HG03064 (cell line): ENCODE measurements at regions not wholly inside any gene's neighbourhood (a gene's known extent, or its start where the extent isn't known, plus 50 kb on each side); places are given as distances from the start of the nearest gene placed in this dataset.

Experiments
- ATAC-seq: cut with Tn5 transposase; IDR thresholded peaks from one replicate; pipeline ENCODE4 v1.9.1; 2021; ENCODE audit warnings: low read depth; ENCODE audit not compliant: unreplicated experiment

DNA sequence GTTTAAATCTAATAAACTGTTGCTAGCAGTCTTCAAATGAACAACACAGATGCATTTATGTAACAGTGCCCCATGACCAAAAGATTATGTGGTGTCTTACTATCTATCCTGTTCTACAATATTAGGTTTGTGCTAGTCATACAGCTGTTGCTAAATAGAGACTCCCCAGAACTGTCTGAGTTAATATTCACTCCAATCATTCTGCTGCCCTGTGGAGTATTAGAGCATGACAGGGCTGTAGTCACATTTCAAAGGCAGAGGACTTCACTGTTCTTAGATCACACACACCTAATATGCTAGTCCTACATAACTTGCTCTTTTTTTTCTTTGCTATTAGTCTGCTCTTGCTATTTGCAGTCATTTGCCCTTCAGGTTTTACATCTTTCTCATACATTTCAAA, 157.6 kb upstream of the MDGA2 start:
- ATAC-seq, result no peak

DNA sequence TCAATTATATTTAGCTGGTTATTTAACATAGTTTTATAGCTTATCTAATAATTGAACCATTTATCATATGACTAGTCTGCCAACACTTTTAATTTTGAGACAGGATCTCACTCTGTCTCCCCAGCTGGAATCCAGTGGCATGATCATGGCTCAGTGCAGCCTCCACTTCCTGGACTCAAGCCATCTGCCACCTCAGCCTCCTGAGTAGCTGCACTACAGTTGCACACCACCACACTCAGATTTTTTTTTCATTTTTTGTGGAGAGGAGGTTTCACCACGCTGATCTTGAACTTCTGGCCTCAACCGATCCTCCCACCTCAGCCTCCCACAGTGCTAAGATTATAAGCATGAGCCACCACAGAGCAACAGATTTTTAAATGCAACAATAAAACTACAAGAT, 151.4 kb upstream of the MDGA2 start:
- ATAC-seq, result no peak

DNA sequence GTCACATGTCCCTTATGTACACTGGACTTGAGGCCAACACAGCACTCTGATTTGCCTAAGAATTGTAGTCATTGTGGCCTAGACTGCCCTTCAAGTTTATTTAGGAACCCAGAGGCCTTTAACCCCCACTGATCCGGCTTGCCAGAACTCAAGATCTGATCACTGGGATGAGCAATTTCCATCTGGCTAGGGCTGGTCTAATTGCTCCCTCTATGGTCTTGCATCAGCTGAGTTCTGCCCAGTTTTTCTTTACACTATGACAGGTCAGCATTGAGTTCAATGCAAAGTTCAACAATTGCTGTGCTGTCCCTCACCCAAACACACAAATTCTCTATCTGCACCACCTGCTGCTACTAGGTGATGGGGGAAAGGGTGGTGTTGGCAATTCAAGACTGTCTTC, 146.9 kb upstream of the MDGA2 start:
- ATAC-seq, result no peak

DNA sequence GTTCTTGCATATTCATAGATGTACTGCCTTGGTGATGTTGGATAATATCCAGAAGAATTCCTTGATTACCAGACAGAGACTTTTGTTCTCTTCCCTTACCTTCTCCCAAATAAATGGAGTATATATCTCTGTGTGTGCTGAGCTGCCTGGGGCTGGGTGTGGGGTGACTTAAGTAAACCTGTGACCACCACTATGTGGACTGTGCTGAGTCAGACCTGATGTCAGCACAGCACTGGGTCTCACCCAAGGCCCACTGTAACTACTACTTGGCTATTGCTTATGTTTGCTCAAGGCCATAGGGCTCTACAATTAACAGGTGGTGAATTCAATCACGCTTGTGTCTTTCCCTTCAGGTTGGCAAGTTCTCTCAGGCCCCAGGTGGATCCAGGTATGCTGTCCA, 145.7 kb upstream of the MDGA2 start:
- ATAC-seq, result no peak

DNA sequence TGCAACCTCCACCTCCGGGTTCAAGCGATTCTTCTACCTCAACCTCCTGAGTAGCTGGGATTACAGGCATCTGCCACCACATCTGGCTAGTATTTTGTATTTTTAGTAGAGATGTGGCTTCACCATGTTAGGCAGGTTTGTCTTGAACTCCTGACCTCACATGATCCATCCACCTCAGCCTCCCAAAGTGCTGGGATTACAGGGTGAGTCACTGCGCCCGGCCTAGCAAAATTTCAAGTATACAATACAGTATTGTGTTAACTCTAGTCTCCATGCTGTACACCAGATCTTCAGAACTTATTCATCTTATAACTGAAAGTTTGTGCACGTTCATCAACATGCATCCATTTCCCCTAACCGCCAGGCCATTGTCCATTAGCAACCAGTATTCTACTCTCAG, 115.1 kb upstream of the MDGA2 start:
- ATAC-seq, result no peak

DNA sequence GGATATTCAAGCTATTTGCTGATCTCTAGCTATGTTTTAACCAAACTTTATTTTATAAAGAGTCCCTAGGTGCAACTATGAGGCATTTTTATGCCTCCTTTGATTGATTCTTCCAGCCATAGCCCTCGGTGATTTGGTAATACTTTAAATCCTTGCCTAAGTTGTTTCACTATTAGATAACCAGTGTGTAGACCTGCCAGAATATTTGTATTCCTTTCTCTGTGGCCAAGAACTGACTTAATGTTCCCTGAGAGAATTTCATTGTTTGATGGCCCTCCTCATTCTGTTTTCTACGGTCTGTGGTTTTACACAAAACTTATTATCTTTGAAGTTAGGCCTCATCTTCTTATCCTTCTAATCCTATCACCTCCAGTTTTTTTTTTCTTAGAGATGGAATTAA, 109.7 kb upstream of the MDGA2 start:
- ATAC-seq, result no peak

DNA sequence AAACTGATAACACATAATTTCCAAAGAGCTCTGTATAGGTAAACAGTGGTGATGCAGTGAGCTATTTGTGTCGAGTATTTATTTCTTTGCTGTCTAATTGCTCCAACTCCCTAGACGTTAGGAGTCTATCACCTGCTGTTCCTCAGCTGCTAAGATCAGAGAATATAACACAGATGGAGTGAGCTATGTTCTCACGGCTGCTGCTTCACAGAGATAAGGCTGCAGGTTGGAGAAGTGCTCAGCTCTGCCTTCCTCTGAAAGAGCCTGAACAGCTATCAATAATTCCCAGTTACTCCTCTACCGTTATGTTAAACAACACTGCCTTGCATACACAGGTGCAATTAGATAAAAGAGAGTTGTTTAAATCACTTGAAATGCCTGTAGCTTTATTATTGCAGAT, 103.2 kb upstream of the MDGA2 start:
- no peak for ATAC-seq

DNA sequence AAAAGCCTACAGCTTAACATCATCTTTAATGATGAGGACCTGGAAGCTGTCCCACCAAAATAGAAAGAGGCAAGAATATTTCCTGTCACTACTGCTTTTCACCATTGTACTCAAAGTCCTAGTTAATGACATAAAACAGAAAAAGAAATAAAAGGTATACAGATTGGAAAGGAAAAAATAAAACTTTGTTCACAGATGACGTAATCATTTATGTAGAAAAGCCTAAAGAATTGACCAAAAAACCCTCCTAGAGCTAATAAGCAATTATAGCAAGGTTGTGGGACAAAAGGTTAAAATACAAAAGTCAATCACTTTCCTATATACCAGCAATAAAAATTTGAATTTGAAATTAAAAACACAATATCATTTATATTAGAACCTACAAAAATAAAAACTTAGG, 97.2 kb upstream of the MDGA2 start:
- no peak for ATAC-seq

DNA sequence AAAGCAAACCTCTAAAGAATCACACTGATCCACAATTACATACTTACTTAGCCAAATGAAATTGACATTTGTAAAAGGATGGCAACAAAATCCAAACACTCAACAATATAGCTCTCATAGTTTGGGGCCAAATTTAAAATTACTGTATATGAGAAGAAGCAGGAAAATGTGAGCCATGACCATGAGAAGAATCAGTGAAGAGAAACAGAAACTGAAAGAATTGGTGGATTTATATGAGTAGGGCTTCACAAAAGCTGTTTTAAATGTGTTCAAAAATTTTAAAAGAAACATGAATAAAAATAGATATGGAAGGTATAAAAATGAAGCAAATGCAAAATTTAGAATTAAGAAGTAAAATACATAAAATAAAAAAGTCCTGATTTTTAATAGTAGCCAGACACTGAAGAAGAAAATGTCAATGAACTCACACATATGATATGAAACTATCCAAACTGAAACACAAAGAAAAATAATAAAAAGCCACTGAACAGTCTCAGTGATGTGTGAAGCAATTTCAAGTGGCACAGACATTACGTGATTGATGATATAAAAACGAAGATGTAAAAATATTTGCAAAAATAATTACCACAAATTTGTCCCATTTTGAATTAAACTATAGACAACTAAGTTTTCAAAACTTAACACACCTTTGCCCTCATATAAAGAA, 87.9 kb upstream of the MDGA2 start:
- ATAC-seq, result no peak

DNA sequence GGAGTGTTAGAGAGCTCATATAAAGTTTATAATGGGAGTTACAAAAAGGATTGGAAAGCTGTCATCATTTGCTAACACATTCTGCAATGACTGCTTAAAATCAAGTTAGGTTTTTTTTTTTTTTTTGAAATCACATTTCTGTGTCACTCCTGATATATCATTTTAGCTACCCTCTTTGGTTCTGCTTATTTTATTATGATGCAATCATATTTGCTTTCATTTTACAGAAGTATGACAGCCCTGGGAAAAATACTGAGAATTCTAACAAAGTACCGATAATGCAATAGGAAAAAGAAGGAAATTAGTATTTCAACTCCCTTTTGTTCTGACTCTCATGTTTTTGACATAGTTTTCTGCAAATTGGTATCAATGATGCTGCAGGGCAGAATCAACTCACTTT, 71.6 kb upstream of the MDGA2 start:
- ATAC-seq, result no peak

DNA sequence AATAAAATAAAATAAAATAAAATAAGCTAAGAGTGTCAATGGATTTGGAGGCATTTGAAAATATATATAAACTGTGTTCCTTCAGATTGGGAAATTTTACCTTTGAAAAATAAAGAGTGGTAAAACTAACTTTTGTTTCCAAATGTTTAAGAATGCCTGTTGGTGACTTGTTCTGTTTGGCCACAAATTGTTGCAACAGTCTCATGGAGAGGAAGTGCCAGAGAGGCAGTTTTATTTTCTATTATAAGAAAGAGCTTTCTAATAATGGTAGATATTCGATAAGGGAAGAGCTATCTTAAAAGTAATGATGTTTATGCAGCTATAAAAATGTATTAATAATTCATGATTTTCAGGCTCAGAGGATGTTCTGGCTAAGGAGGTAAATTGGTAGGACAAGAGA, 68.8 kb upstream of the MDGA2 start:
- no peak for ATAC-seq

DNA sequence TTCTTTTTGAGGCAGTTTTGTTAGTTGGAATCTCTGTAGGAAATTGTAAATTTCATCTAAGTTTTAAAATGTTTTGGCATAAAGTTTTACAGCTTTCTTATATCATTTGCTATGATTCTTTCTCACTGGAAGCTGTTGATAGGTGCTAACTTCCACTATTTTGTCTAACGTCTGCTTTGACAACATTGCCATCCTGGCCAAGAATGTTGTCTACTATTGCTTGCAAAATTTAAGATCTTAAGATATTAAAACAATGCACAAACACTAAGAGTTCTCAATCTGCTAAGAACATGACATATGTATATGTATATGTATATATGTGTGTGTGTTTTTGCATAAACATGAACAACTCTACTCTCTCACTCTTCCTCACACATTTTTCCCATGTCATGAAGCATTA, 64.1 kb upstream of the MDGA2 start:
- ATAC-seq, result no peak

DNA sequence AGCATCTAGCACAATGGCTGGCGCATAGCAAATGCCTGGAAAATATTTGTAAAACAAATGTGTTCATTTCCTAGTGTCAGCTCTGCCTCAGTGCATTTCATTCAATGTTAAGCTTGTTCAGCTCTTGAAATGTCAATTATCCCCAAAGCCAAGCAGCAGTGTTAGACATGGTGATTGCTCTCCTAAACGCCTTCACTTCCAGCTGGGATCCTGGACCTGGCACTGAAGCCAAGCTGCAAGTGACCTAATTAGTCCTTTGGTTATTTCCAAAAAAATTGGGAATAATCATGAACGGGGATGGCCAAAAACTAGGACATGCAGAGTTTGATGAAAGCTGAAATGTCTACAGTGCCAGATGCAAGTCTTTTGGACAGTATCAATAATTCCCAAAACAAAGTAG, 54.9 kb upstream of the MDGA2 start:
- no peak for ATAC-seq
